HG03103 (cell line): ENCODE measurements at regions not wholly inside any gene's neighbourhood (a gene's known extent, or its start where the extent isn't known, plus 50 kb on each side); places are given as distances from the start of the nearest gene placed in this dataset.
"Not testable (repeated sequence)": the region's sequence is repeated elsewhere in the genome, so short reads cannot be mapped to it uniquely, and the experiment has no call there.

Source experiments
- ATAC-seq: cut with Tn5 transposase; IDR thresholded peaks from one replicate; pipeline ENCODE4 v1.9.1; 2021; ENCODE audit warnings: low read depth; ENCODE audit not compliant: unreplicated experiment

- ATAC-seq: no peak
Measured at GRCh38 chr2:47295981-47296635, 73.0 kb upstream of the EPCAM start.

GRCh38 chr2:47295131-47295980, 73.8 kb upstream of the EPCAM start:
- no peak for ATAC-seq

DNA sequence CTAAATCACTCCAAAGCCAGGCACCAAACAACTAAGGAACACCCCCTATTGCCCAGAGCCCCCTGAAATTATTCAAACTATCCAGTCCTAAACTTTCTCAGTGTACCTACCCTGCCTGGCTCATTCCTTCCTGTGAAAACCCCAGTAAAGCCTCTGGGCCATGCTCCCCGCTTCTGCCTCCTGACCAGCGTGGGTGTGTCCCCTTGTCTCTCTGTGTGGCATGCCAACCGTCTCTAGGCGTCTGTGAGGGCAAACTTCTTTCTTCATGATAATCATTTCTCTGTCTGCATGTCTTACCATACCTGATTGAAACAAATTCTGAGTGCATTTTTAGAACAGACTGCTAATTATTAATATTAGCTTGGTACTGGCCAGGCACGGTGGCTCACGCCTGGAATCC, 75.1 kb upstream of the EPCAM start:
- ATAC-seq: no peak

DNA sequence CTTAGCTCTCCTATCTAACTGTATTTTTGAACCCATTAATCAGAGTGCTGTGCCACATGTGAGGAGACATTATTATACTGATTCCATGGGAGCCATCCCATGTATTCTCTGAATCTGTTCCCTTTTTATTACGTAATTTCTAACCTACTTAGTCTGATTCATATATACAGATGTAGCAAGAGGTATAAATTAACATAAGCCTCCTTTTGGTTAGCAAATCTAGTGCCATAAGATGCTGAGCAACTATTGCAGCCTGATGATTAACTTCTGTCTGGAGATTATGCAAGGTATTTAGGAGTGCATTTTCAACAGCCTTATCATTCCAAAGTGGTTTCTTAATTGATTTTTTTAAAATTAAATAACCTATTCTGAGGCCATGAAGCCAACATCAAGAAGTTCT, 80.2 kb upstream of the EPCAM start:
- no peak for ATAC-seq

DNA sequence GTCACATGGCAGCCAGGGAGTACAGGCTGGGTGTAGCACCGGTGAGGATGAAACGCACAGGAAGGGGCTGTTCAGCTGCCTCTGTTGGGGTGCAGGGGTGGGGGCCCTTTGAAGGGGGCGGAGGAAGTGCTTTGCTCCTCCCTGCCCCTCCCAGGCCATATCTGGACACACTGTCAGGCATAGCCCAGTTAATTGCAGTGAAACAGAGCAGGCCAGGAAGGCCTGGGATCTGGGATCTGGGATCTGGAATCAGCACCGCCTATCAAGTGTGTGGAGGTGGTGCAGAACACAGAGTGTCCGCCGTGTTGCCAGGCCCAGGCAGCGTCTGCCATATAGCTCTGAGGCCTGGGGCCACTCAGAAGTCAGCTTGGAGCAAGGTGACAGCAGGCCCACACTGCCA, 85.5 kb upstream of the EPCAM start:
- no peak for ATAC-seq

GRCh38 chr2:47282621-47283272, 86.4 kb upstream of the EPCAM start:
- ATAC-seq: no peak

DNA sequence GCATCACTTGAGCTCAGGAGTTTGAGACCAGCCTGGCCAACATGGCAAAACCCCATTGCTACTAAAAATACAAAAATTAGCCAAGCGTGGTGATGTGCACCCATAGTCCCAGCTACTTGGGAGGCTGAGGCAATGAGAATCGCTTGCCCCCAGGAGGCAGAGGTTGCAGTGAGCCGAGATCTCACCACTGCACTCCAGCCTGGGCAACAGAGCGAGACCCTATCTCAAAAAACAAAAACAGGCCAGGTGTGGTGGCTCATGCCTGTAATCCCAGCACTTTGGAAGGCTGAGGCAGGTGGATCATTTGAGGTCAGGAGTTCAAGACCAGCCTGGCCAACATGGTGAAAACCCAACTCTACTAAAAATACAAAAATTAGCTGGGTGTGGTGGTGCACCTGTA, 89.6 kb upstream of the EPCAM start:
- not testable (repeated sequence) for ATAC-seq

- ATAC-seq: no peak
Measured at GRCh38 chr2:47277987-47278386, 91.1 kb upstream of the EPCAM start.

DNA sequence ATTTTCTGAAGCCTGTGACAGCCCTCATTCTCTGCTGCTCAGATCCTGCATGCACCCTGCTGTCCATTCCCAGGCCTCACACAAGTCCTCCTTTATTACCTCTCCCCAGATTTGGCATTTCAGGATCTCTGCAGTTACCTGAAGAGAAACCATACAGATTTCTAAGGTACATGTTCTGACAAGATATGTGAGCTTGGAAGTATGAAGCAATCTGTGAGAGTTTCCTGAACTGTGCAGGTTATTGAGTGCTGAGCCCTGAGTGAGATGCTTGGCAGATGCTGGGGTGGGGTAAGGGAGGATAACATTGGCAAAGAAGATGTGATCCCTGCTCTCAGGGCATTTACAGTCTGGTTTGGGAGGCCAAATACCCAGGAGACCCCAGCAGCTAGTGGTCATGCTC, 91.9 kb upstream of the EPCAM start:
- no peak for ATAC-seq

- no peak for ATAC-seq
Measured at GRCh38 chr2:47276061-47276460, 93.0 kb upstream of the EPCAM start.

DNA sequence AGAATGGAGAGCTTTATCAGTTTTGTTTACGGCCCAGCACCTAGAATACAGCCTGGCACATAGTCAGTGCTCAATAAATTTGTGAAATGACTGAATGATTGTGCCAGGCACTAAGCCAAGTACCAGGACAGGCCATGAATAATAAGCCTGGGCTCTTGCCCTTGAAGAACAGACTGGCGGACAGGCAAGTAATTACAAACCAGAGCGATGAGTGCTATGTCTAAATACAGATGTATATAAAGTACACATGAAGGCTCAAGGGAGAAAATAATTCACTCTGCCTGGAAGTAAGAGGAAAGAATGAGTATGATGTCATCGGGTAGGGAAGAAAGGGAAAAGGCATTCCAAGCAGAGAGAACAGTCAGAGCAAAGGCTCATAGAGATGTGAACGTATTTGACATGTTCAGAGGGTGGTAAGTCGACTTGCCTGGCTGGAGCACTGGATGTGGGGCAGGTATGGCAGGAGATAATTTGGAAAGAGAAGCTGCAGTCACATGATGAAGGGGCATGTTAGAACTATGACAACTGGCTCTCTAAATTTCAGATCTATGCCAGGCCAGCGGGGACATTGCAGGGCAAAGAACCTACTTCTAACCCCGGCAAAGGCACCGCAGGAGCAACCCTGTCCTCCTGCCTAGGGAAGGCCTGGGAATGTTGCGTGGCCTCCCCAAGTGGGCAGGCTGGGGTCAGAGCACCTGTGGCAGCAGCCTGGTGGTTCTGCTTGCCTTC, 94.9 kb upstream of the EPCAM start:
- ATAC-seq: no peak

- no peak for ATAC-seq
Measured at GRCh38 chr2:47272905-47273758, 96.0 kb upstream of the EPCAM start.

GRCh38 chr2:47272031-47272864, 95.9 kb upstream of the CALM2 start:
- ATAC-seq: peak; percentile 73

GRCh38 chr2:47271054-47272000, 95.0 kb upstream of the CALM2 start:
- no peak for ATAC-seq

DNA sequence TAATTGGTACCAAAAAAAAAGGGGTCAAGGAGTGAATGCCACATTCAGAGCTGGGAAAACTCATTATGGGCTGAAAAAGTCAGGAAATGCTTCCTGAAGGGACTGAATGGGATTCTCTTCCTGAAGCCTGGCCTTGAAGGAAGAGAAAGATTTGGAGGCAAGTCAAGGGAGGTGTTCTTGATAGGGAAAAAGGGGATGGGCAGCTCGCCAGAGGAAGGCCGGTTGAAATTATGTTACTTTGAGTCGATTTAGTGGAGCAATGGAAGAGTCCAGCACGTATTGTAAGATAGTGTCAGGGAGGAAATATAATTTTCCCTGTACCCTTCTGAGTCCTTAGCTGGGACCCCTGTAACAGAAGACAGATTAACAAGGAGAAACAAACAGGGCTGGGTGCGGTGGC, 94.1 kb upstream of the CALM2 start:
- ATAC-seq: no peak

DNA sequence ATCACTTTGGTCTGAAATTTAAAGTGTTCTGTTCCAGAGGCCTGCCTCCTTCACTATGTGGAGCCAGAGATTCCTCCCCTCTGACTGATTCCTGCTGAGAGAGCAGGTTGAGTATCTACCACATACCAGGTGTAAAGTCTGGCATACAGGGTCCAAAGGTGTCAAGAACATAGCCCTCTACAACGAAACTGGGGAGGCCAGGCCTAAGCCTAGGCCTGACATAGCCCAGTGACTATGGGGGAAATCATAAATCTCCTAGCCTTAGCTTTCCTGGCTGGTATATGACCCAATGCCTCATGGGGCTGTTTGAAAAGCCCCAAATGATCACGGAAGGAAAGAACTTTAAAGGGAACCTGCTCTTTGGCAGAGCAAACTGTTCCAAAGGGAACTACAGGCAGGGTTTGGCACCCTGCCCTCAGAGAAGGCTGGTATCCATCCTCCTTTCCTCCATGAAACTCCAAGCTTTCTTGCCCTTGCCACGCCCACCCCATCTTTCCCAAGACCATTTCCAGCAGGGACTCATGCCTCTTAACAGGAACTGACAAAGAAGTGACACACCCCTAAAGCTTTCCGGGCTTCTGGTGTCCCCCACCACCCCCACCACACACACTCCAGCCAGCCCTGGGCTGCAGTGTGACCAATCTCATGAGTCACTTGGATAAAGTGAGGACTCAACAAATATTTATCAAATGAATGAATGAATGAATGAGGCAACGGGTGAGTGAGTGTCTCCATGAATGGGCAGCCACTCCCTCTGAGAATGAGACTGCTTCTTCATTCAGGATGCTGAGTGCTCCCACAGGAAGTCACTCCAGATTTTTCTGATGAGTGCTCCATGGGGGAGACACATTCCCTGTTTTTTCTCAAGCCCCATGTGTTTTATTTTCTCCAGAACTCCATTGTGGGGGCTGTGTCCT, 93.3 kb upstream of the CALM2 start:
- no peak for ATAC-seq

GRCh38 chr2:47267711-47268086, 91.4 kb upstream of the CALM2 start:
- ATAC-seq: no peak
